ENCODE measurements at regions not wholly inside any gene's neighbourhood (a gene's known extent, or its start where the extent isn't known, plus 50 kb on each side); places are given as distances from the start of the nearest gene placed in this dataset.

GRCh38 chr5:167312225-167312624 is 979.2 kb upstream of the WWC1 start:
- no peak for DNase-seq (ENCODE audit: low read depth)
- no peak overlapping the region for H3K4me3 ChIP-seq (ENCODE audit: low read depth, low read length)
- TF ChIP-seq, protein P1, sequence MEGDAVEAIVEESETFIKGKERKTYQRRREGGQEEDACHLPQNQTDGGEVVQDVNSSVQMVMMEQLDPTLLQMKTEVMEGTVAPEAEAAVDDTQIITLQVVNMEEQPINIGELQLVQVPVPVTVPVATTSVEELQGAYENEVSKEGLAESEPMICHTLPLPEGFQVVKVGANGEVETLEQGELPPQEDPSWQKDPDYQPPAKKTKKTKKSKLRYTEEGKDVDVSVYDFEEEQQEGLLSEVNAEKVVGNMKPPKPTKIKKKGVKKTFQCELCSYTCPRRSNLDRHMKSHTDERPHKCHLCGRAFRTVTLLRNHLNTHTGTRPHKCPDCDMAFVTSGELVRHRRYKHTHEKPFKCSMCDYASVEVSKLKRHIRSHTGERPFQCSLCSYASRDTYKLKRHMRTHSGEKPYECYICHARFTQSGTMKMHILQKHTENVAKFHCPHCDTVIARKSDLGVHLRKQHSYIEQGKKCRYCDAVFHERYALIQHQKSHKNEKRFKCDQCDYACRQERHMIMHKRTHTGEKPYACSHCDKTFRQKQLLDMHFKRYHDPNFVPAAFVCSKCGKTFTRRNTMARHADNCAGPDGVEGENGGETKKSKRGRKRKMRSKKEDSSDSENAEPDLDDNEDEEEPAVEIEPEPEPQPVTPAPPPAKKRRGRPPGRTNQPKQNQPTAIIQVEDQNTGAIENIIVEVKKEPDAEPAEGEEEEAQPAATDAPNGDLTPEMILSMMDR (IDR thresholded peaks at IDR 0.05; ENCODE audit: insufficient read depth, low read length): no peak

GRCh38 chr5:167315762-167316161 is 975.7 kb upstream of the WWC1 start:
- TF ChIP-seq, protein P1 (IDR thresholded peaks at IDR 0.05; ENCODE audit: insufficient read depth, low read length): no peak

DNA sequence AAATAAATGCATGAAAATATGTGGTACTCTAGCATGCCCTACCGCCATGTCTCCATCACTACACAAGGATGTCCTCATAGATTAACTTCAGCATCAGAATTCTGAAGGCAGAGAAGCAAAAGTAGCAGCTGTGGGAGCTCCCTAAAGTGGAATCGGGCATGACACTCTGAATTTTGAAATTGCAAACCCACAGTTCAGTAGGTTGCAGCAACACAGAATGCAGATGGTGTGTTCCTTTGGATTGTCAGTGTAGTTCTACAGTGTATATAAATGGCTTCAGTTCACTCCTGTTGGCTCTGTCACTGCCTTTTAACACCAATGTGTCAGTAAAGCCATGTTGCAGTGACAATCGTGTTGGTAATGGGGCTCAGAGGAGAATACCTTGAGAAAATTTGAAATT is 973.6 kb upstream of the WWC1 start:
- TF ChIP-seq, protein P1 (IDR thresholded peaks at IDR 0.05; ENCODE audit: insufficient read depth, low read length): peak; percentile 24
- DNase-seq (ENCODE audit: low read depth): no peak
- no peak overlapping the region for H3K4me3 ChIP-seq (ENCODE audit: low read depth, low read length)

More at GRCh38 chr5:167315762-167316161, 975.7 kb upstream of the WWC1 start:
- no peak overlapping the region for H3K4me3 ChIP-seq (ENCODE audit: low read depth, low read length)
- no peak for DNase-seq (ENCODE audit: low read depth)

DNA sequence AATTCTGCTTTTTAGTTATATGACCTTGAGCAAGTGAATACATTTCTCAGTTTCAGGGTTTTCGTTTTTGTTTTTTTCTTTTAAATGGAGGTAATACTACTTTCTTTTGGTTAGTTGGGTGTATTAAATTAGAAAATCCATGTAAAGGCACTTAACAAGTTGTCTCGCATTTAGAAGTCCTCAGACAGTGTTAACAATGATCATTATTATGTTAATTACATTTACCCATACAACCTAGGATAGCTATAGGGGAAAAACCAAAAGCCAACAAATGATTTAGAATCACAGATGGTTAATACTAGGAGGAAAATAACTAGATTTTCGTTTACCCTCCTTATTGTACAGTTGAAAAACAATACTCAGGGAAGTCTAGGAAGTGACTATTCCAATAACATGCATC is 972.2 kb upstream of the WWC1 start:
- DNase-seq (ENCODE audit: low read depth): no peak
- no peak overlapping the region for H3K4me3 ChIP-seq (ENCODE audit: low read depth, low read length)
- TF ChIP-seq, protein P1 (IDR thresholded peaks at IDR 0.05; ENCODE audit: insufficient read depth, low read length): no peak

- TF ChIP-seq, protein P1 (IDR thresholded peaks at IDR 0.05; ENCODE audit: insufficient read depth, low read length): no peak
These were observed 971.4 kb upstream of the WWC1 start for GRCh38 chr5:167320019-167320418.

GRCh38 chr5:167332309-167332708 is 959.1 kb upstream of the WWC1 start:
- H3K4me3 ChIP-seq (ENCODE audit: low read depth, low read length): no peak overlapping the region
- DNase-seq (ENCODE audit: low read depth): no peak
- TF ChIP-seq, protein P1 (IDR thresholded peaks at IDR 0.05; ENCODE audit: insufficient read depth, low read length): no peak

More at GRCh38 chr5:167320019-167320418, 971.4 kb upstream of the WWC1 start:
- H3K4me3 ChIP-seq (ENCODE audit: low read depth, low read length): no peak overlapping the region
- no peak for DNase-seq (ENCODE audit: low read depth)

- no peak for DNase-seq (ENCODE audit: low read depth)
- H3K4me3 ChIP-seq (ENCODE audit: low read depth, low read length): no peak overlapping the region
- TF ChIP-seq, protein P1 (IDR thresholded peaks at IDR 0.05; ENCODE audit: insufficient read depth, low read length): no peak
These were observed 955.3 kb upstream of the WWC1 start for GRCh38 chr5:167336161-167336560.
